ENCODE measurements at regions not wholly inside any gene's neighbourhood (a gene's known extent, or its start where the extent isn't known, plus 50 kb on each side); places are given as distances from the start of the nearest gene placed in this dataset.
"Not testable (repeated sequence)": the region's sequence is repeated elsewhere in the genome, so short reads cannot be mapped to it uniquely, and the experiment has no call there.

- DNase-seq (ENCODE audit: low read depth) = no peak
Observed at GRCh38 chr5:58204966-58205365, 254.9 kb downstream of the PLK2 start.

GRCh38 chr5:58202941-58203444 lies 256.9 kb downstream of the PLK2 start:
- no peak for DNase-seq (ENCODE audit: low read depth)

- peak; percentile 77 for DNase-seq (ENCODE audit: low read depth)
Observed at GRCh38 chr5:58201922-58202648, 257.8 kb downstream of the PLK2 start.

GRCh38 chr5:58200451-58200850 lies 259.4 kb downstream of the PLK2 start:
- DNase-seq (ENCODE audit: low read depth) = no peak

GRCh38 chr5:58199087-58199486 lies 260.8 kb downstream of the PLK2 start:
- no peak for DNase-seq (ENCODE audit: low read depth)

GRCh38 chr5:58198330-58198729 lies 261.6 kb downstream of the PLK2 start:
- DNase-seq (ENCODE audit: low read depth) = no peak

- no peak for DNase-seq (ENCODE audit: low read depth)
Observed at GRCh38 chr5:58197875-58198274, 262.0 kb downstream of the PLK2 start.

GRCh38 chr5:58191443-58191842 lies 268.4 kb downstream of the PLK2 start:
- no peak for DNase-seq (ENCODE audit: low read depth)

GRCh38 chr5:58188262-58188651 lies 271.6 kb downstream of the PLK2 start:
- DNase-seq (ENCODE audit: low read depth) = peak; percentile 88

- DNase-seq (ENCODE audit: low read depth) = no peak
Observed at GRCh38 chr5:58187432-58188261, 272.2 kb downstream of the PLK2 start.

GRCh38 chr5:58185801-58186200 lies 274.1 kb downstream of the PLK2 start:
- DNase-seq (ENCODE audit: low read depth) = no peak

GRCh38 chr5:58185397-58185796 lies 274.5 kb downstream of the PLK2 start:
- DNase-seq (ENCODE audit: low read depth) = no peak

GRCh38 chr5:58184910-58185309 lies 275.0 kb downstream of the PLK2 start:
- DNase-seq (ENCODE audit: low read depth) = peak; percentile 76

- DNase-seq (ENCODE audit: low read depth) = no peak
Observed at GRCh38 chr5:58183786-58184085, 276.1 kb downstream of the PLK2 start.

- no peak for DNase-seq (ENCODE audit: low read depth)
Observed at GRCh38 chr5:58183078-58183785, 276.7 kb downstream of the PLK2 start.

GRCh38 chr5:58182287-58182841 lies 277.5 kb downstream of the PLK2 start:
- DNase-seq (ENCODE audit: low read depth) = no peak

GRCh38 chr5:58181578-58182286 lies 278.2 kb downstream of the PLK2 start:
- no peak for DNase-seq (ENCODE audit: low read depth)

- DNase-seq (ENCODE audit: low read depth) = no peak
Observed at GRCh38 chr5:58172946-58173345, 286.9 kb downstream of the PLK2 start.

GRCh38 chr5:58165152-58165551 lies 294.7 kb downstream of the PLK2 start:
- DNase-seq (ENCODE audit: low read depth) = no peak

- not testable (repeated sequence) for DNase-seq (ENCODE audit: low read depth)
Observed at GRCh38 chr5:58161889-58162288, 298.0 kb downstream of the PLK2 start.
